ENCODE measurements at regions not wholly inside any gene's neighbourhood (a gene's known extent, or its start where the extent isn't known, plus 50 kb on each side); places are given as distances from the start of the nearest gene placed in this dataset.

GRCh38 chr10:29033311-29033940 lies 255.4 kb upstream of the LYZL1 start:
- CTCF ChIA-PET: interaction anchor here (1.3 kb wide), 1 partner anchor 11 kb away, joined by 3 read pairs; no protein-coding TSS in a partner anchor

DNA sequence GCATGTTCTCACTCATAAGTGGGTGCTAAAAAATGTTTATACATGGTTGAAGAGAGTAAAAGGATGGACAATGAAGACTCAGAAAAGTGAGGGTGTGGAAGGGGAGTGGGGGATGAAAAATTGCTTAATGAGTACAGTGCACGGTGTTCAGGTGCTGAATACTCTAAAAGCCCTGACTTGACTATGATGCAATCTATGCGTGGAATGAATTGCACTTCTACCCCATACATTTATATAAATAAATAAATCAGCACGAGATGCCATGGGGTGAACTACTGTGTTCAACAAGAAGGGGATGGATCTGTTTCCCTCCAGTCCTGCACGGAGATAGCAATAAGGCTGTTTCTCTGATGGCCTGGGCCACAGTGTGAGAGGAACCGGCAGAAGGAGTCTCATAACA lies 254.3 kb upstream of the LYZL1 start:
- POLR2A ChIA-PET: no interaction called here
- DNase-seq (ENCODE audit: low read depth, low spot score): no peak
- H3K4me3 ChIP-seq (ENCODE audit: low read depth, low read length): no peak overlapping the region
- H3K27me3 ChIP-seq (ENCODE audit: control insufficient read depth, insufficient read depth, low read length): peaks cover 4% of the 10 kb centered on the region
- no peak overlapping the region for H3K27ac ChIP-seq (ENCODE audit: low read depth, low read length)
- no peak for TF ChIP-seq CTCF (IDR thresholded peaks at IDR 0.05; ENCODE audit: low read depth, low read length)
- H3K9me3 ChIP-seq (ENCODE audit: control insufficient read depth, insufficient read depth, low read length): no peaks in the 10 kb centered on the region
- CTCF ChIA-PET: no interaction called here

More at GRCh38 chr10:29033311-29033940, 255.4 kb upstream of the LYZL1 start:
- DNase-seq (ENCODE audit: low read depth, low spot score): no peak
- Histone ChIP-seq H3K27me3 (ENCODE audit: control insufficient read depth, insufficient read depth, low read length) (peaks cover 10% of the 10 kb centered on the region), H3K4me3 (ENCODE audit: low read depth, low read length) (no peak overlapping the region), H3K9me3 (ENCODE audit: control insufficient read depth, insufficient read depth, low read length) (no peaks in the 10 kb centered on the region), H3K27ac (ENCODE audit: low read depth, low read length) (no peak overlapping the region)
- POLR2A ChIA-PET: no interaction called here
- TF ChIP-seq CTCF (IDR thresholded peaks at IDR 0.05; ENCODE audit: low read depth, low read length): no peak

DNA sequence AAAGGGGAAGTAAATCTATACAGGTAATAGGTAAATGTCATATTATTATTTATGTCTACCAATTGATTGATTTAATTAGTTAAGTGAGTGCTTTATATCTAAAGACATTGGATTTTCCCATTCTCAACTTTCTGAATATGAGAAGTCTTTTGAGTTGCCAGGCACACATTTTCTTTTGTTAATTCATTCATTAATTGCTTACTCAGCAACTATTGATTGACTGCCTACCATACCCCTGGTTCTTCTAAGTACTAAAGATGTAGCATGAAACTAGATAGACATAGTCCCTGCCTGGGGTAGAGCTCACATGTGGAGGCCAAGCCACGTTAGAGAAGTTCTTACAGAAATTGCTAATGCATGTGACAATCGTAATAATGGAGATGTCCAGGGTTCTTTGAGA lies 253.1 kb upstream of the LYZL1 start:
- ChIA-PET POLR2A (no interaction called here), CTCF (no interaction called here)
- no peak overlapping the region for H3K4me3 ChIP-seq (ENCODE audit: low read depth, low read length)
- TF ChIP-seq CTCF (IDR thresholded peaks at IDR 0.05; ENCODE audit: low read depth, low read length): no peak
- H3K27ac ChIP-seq (ENCODE audit: low read depth, low read length): no peak overlapping the region
- DNase-seq (ENCODE audit: low read depth, low spot score): no peak
- no peaks in the 10 kb centered on the region for H3K9me3 ChIP-seq (ENCODE audit: control insufficient read depth, insufficient read depth, low read length)
- H3K27me3 ChIP-seq (ENCODE audit: control insufficient read depth, insufficient read depth, low read length): peaks cover 2% of the 10 kb centered on the region

- Histone ChIP-seq H3K4me3 (ENCODE audit: low read depth, low read length) (no peak overlapping the region), H3K27ac (ENCODE audit: low read depth, low read length) (no peak overlapping the region), H3K9me3 (ENCODE audit: control insufficient read depth, insufficient read depth, low read length) (no peaks in the 10 kb centered on the region), H3K27me3 (ENCODE audit: control insufficient read depth, insufficient read depth, low read length) (no peaks in the 10 kb centered on the region)
- no peak for DNase-seq (ENCODE audit: low read depth, low spot score)
- ChIA-PET CTCF (no interaction called here), POLR2A (no interaction called here)
- TF ChIP-seq CTCF (IDR thresholded peaks at IDR 0.05; ENCODE audit: low read depth, low read length): no peak
Measured at GRCh38 chr10:29037348-29038113, 251.3 kb upstream of the LYZL1 start.

DNA sequence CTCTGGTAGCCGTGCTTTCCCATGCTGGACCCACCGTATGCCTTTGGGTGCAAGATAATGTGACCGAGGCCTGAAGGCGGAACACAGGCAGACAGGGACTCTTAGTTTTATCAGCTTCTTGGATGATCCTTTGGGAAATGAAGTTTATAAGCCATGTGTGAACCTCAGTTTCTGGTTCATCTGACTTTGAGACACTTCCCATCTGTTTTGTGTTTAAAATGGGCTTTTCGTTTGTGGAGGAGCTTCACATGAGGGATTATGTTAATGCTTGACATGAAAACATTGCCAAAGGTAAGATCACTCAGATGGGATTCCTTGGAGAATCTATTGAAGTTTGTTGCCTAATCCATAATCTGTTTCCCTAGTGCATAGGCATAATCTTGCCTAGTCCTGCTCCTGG lies 249.8 kb upstream of the LYZL1 start:
- TF ChIP-seq CTCF (IDR thresholded peaks at IDR 0.05; ENCODE audit: low read depth, low read length): no peak
- Histone ChIP-seq H3K9me3 (ENCODE audit: control insufficient read depth, insufficient read depth, low read length) (no peaks in the 10 kb centered on the region), H3K27ac (ENCODE audit: low read depth, low read length) (peak overlapping the region; percentile 52), H3K4me3 (ENCODE audit: low read depth, low read length) (no peak overlapping the region), H3K27me3 (ENCODE audit: control insufficient read depth, insufficient read depth, low read length) (no peaks in the 10 kb centered on the region)
- POLR2A ChIA-PET: interaction anchor here (1.2 kb wide), 1 partner anchor 198 kb away, joined by 4 read pairs; no protein-coding TSS in a partner anchor
- CTCF ChIA-PET: no interaction called here
- DNase-seq (ENCODE audit: low read depth, low spot score): no peak
